ENCODE measurements at regions not wholly inside any gene's neighbourhood (a gene's known extent, or its start where the extent isn't known, plus 50 kb on each side); places are given as distances from the start of the nearest gene placed in this dataset.

DNA sequence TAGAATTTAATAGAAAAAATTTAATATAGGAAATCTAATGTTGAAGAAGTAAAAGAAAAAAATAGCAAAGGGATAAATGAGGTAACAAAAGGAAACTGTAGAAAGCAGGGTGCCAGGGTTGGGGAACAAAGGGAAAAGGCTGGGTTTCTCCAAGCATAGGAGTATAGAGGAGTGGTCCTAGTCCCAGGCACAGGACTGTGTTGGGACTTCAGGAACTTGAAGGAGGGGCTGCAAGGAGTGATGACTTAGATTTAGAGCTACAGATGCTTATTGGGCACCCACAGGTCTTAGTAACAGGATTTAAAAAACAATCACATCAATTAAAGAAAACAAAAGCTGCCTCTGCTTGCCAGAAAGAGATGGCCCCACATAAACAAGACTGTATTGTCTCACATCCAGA lies 396.5 kb upstream of the TNC start:
- TF ChIP-seq, protein P1, sequence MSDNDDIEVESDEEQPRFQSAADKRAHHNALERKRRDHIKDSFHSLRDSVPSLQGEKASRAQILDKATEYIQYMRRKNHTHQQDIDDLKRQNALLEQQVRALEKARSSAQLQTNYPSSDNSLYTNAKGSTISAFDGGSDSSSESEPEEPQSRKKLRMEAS (IDR thresholded peaks at IDR 0.05): no peak
- no peak for TF ChIP-seq SMC3 (IDR thresholded peaks at IDR 0.05)
- TF ChIP-seq MYC (IDR thresholded peaks at IDR 0.05; ENCODE audit: borderline replicate concordance, low read length): no peak
- TF ChIP-seq JUN (IDR thresholded peaks at IDR 0.05): no peak
